ENCODE measurements at regions not wholly inside any gene's neighbourhood (a gene's known extent, or its start where the extent isn't known, plus 50 kb on each side); places are given as distances from the start of the nearest gene placed in this dataset.

- H3K9me3 ChIP-seq (ENCODE audit: insufficient read depth, low read depth, low read length) = peaks cover 2% of the 10 kb centered on the region
- H3K23ac ChIP-seq (ENCODE audit: low read length) = no peak overlapping the region
- peaks cover 8 to 9% of the 10 kb centered on the region in 2 experiments for H3K4me1 ChIP-seq (ENCODE audit: control insufficient read depth in 1 of 2, insufficient read depth in 2 of 2, low read length in 2 of 2)
- no peak overlapping the region for H2AK5ac ChIP-seq (ENCODE audit: low read length)
- H3K79me2 ChIP-seq (ENCODE audit: control insufficient read depth, insufficient read depth, low read length, poor library complexity) = no peaks in the 10 kb centered on the region
- no CpG with 5 or more reads among the region's 8 CpGs for WGBS (ENCODE audit: extremely low coverage, insufficient coverage, insufficient read length)
- DNase-seq = no peak
- no peak overlapping the region for H4K91ac ChIP-seq (ENCODE audit: low read depth, low read length)
- H2BK5ac ChIP-seq (ENCODE audit: low read depth, low read length, poor library complexity) = no peak overlapping the region
- H3K4me3 ChIP-seq (ENCODE audit: low read depth, low read length) = no peak overlapping the region
- H4K8ac ChIP-seq (ENCODE audit: low read depth, low read length) = no peak overlapping the region
- H3K9ac ChIP-seq (ENCODE audit: low read length) = no peak overlapping the region
- H3K27ac ChIP-seq (ENCODE audit: low read depth, low read length) = no peak overlapping the region
- H2AFZ ChIP-seq (ENCODE audit: insufficient read depth, low read length, poor library complexity) = no peak overlapping the region
- H2BK12ac ChIP-seq (ENCODE audit: low read length) = no peak overlapping the region
- H3K79me1 ChIP-seq (ENCODE audit: low read length) = peaks cover 9% of the 10 kb centered on the region
- no peak overlapping the region for H3K14ac ChIP-seq (ENCODE audit: low read length)
- no peak overlapping the region for H2BK120ac ChIP-seq (ENCODE audit: insufficient read depth, low read length, poor library complexity)
- H3K4ac ChIP-seq (ENCODE audit: low read depth, low read length) = no peak overlapping the region
- no peak overlapping the region for H4K12ac ChIP-seq (ENCODE audit: low read depth, low read length)
- no peak overlapping the region for H3K18ac ChIP-seq (ENCODE audit: low read length)
- no peaks in the 10 kb centered on the region for H3K27me3 ChIP-seq (ENCODE audit: insufficient read depth, low read length)
- no peak overlapping the region for H3K4me2 ChIP-seq (ENCODE audit: low read length)
- H3K36me3 ChIP-seq (ENCODE audit: control insufficient read depth in 1 of 2, insufficient read depth in 2 of 2, low read length in 2 of 2) = no peaks in the 10 kb centered on the region
These were observed 528.6 kb upstream of the ID2 start for GRCh38 chr2:8153258-8153718.

- Histone ChIP-seq H3K14ac (ENCODE audit: low read length) (no peak overlapping the region), H3K79me2 (ENCODE audit: control insufficient read depth, insufficient read depth, low read length, poor library complexity) (no peaks in the 10 kb centered on the region), H3K27ac (ENCODE audit: low read depth, low read length) (no peak overlapping the region), H2BK5ac (ENCODE audit: low read depth, low read length, poor library complexity) (no peak overlapping the region), H3K4ac (ENCODE audit: low read depth, low read length) (no peak overlapping the region), H3K27me3 (ENCODE audit: insufficient read depth, low read length) (no peaks in the 10 kb centered on the region), H2AK5ac (ENCODE audit: low read length) (no peak overlapping the region), H2BK120ac (ENCODE audit: insufficient read depth, low read length, poor library complexity) (no peak overlapping the region), H3K4me1 (ENCODE audit: control insufficient read depth in 1 of 2, insufficient read depth in 2 of 2, low read length in 2 of 2) (peaks cover 9 to 10% of the 10 kb centered on the region in 2 experiments), H3K4me3 (ENCODE audit: low read depth, low read length) (no peak overlapping the region), H3K79me1 (ENCODE audit: low read length) (peaks cover 9% of the 10 kb centered on the region), H3K9me3 (ENCODE audit: insufficient read depth, low read depth, low read length) (no peaks in the 10 kb centered on the region), H3K9ac (ENCODE audit: low read length) (no peak overlapping the region), H3K36me3 (ENCODE audit: control insufficient read depth in 1 of 2, insufficient read depth in 2 of 2, low read length in 2 of 2) (no peaks in the 10 kb centered on the region), H3K18ac (ENCODE audit: low read length) (no peak overlapping the region), H4K91ac (ENCODE audit: low read depth, low read length) (no peak overlapping the region), H3K4me2 (ENCODE audit: low read length) (no peak overlapping the region), H3K23ac (ENCODE audit: low read length) (no peak overlapping the region), H4K8ac (ENCODE audit: low read depth, low read length) (no peak overlapping the region), H4K12ac (ENCODE audit: low read depth, low read length) (no peak overlapping the region), H2BK12ac (ENCODE audit: low read length) (no peak overlapping the region), H2AFZ (ENCODE audit: insufficient read depth, low read length, poor library complexity) (no peak overlapping the region)
- WGBS (ENCODE audit: extremely low coverage, insufficient coverage, insufficient read length) = no CpG with 5 or more reads among the region's 7 CpGs
- no peak for DNase-seq
These were observed 527.6 kb upstream of the ID2 start for GRCh38 chr2:8154270-8154669.

DNA sequence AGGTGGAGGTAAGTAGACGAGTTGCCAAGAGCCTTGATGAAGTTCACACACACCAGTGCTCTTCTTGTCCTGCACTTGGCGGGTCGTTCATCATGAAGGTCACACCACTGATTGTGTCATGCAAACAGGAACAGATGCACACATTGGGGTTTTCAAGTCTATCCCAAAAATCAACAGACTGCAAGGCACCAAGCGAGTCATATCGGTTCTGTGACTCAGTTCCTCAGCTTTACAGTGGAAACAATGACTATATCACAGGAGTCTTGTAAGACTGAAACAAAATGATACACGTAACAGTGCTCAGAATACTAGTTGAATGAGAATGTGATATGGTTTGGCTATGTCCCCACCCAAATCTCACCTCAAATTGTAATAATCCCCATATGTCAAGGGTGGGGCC is 526.9 kb upstream of the ID2 start:
- no peak overlapping the region for H2BK5ac ChIP-seq (ENCODE audit: low read depth, low read length, poor library complexity)
- H3K4me2 ChIP-seq (ENCODE audit: low read length) = no peak overlapping the region
- no peak overlapping the region for H4K8ac ChIP-seq (ENCODE audit: low read depth, low read length)
- H3K4me1 ChIP-seq (ENCODE audit: control insufficient read depth in 1 of 2, insufficient read depth in 2 of 2, low read length in 2 of 2) = peaks cover 9 to 10% of the 10 kb centered on the region in 2 experiments
- DNase-seq = no peak
- H2BK120ac ChIP-seq (ENCODE audit: insufficient read depth, low read length, poor library complexity) = no peak overlapping the region
- H3K18ac ChIP-seq (ENCODE audit: low read length) = no peak overlapping the region
- H4K12ac ChIP-seq (ENCODE audit: low read depth, low read length) = no peak overlapping the region
- no CpG with 5 or more reads among the region's 6 CpGs for WGBS (ENCODE audit: extremely low coverage, insufficient coverage, insufficient read length)
- no peak overlapping the region for H3K27ac ChIP-seq (ENCODE audit: low read depth, low read length)
- no peak overlapping the region for H2BK12ac ChIP-seq (ENCODE audit: low read length)
- H4K91ac ChIP-seq (ENCODE audit: low read depth, low read length) = no peak overlapping the region
- no peaks in the 10 kb centered on the region for H3K9me3 ChIP-seq (ENCODE audit: insufficient read depth, low read depth, low read length)
- no peak overlapping the region for H3K23ac ChIP-seq (ENCODE audit: low read length)
- H3K79me2 ChIP-seq (ENCODE audit: control insufficient read depth, insufficient read depth, low read length, poor library complexity) = no peaks in the 10 kb centered on the region
- no peak overlapping the region for H2AFZ ChIP-seq (ENCODE audit: insufficient read depth, low read length, poor library complexity)
- H3K14ac ChIP-seq (ENCODE audit: low read length) = no peak overlapping the region
- H3K4ac ChIP-seq (ENCODE audit: low read depth, low read length) = no peak overlapping the region
- H3K36me3 ChIP-seq (ENCODE audit: control insufficient read depth in 1 of 2, insufficient read depth in 2 of 2, low read length in 2 of 2) = no peaks in the 10 kb centered on the region
- no peaks in the 10 kb centered on the region for H3K27me3 ChIP-seq (ENCODE audit: insufficient read depth, low read length)
- H3K4me3 ChIP-seq (ENCODE audit: low read depth, low read length) = no peak overlapping the region
- H2AK5ac ChIP-seq (ENCODE audit: low read length) = no peak overlapping the region
- H3K9ac ChIP-seq (ENCODE audit: low read length) = no peak overlapping the region
- H3K79me1 ChIP-seq (ENCODE audit: low read length) = peaks cover 6% of the 10 kb centered on the region

- Histone ChIP-seq H3K27me3 (ENCODE audit: insufficient read depth, low read length) (no peaks in the 10 kb centered on the region), H3K4me1 (ENCODE audit: control insufficient read depth in 1 of 2, insufficient read depth in 2 of 2, low read length in 2 of 2) (peaks cover 5 to 7% of the 10 kb centered on the region in 2 experiments), H2BK12ac (ENCODE audit: low read length) (no peak overlapping the region), H2BK5ac (ENCODE audit: low read depth, low read length, poor library complexity) (no peak overlapping the region), H3K79me1 (ENCODE audit: low read length) (no peaks in the 10 kb centered on the region), H3K4ac (ENCODE audit: low read depth, low read length) (no peak overlapping the region), H3K9ac (ENCODE audit: low read length) (no peak overlapping the region), H3K18ac (ENCODE audit: low read length) (no peak overlapping the region), H2BK120ac (ENCODE audit: insufficient read depth, low read length, poor library complexity) (no peak overlapping the region), H3K9me3 (ENCODE audit: insufficient read depth, low read depth, low read length) (no peaks in the 10 kb centered on the region), H3K4me2 (ENCODE audit: low read length) (no peak overlapping the region), H3K27ac (ENCODE audit: low read depth, low read length) (no peak overlapping the region), H2AFZ (ENCODE audit: insufficient read depth, low read length, poor library complexity) (no peak overlapping the region), H3K23ac (ENCODE audit: low read length) (no peak overlapping the region), H3K4me3 (ENCODE audit: low read depth, low read length) (no peak overlapping the region), H2AK5ac (ENCODE audit: low read length) (no peak overlapping the region), H4K8ac (ENCODE audit: low read depth, low read length) (no peak overlapping the region), H3K79me2 (ENCODE audit: control insufficient read depth, insufficient read depth, low read length, poor library complexity) (no peaks in the 10 kb centered on the region), H3K14ac (ENCODE audit: low read length) (no peak overlapping the region), H4K91ac (ENCODE audit: low read depth, low read length) (no peak overlapping the region), H4K12ac (ENCODE audit: low read depth, low read length) (no peak overlapping the region), H3K36me3 (ENCODE audit: control insufficient read depth in 1 of 2, insufficient read depth in 2 of 2, low read length in 2 of 2) (no peaks in the 10 kb centered on the region)
- no CpG with 5 or more reads among the region's 17 CpGs for WGBS (ENCODE audit: extremely low coverage, insufficient coverage, insufficient read length)
- DNase-seq = no peak
These were observed 524.0 kb upstream of the ID2 start for GRCh38 chr2:8157621-8158430.

Data from trophoblast cell (in vitro differentiated cells and primary cell).